ENCODE measurements at regions not wholly inside any gene's neighbourhood (a gene's known extent, or its start where the extent isn't known, plus 50 kb on each side); places are given as distances from the start of the nearest gene placed in this dataset.

- Histone ChIP-seq H3K4me3 (ENCODE audit: low read length) (no peak overlapping the region), H3K4me1 (ENCODE audit: insufficient read depth, low read length) (no peaks in the 10 kb centered on the region), H3K9me3 (ENCODE audit: insufficient read depth, low read depth, low read length) (no peaks in the 10 kb centered on the region), H3K36me3 (ENCODE audit: insufficient read depth, low read depth, low read length) (no peaks in the 10 kb centered on the region), H3K27me3 (ENCODE audit: insufficient read depth, low read length) (no peaks in the 10 kb centered on the region), H3K27ac (ENCODE audit: low read length) (no peak overlapping the region), H3K9ac (ENCODE audit: low read depth, low read length) (no peak overlapping the region)
Measured at GRCh38 chr21:20523191-20523590, 475.0 kb upstream of the NCAM2 start.

GRCh38 chr21:20527731-20528460, 470.3 kb upstream of the NCAM2 start:
- H3K4me1 ChIP-seq (ENCODE audit: insufficient read depth, low read length): no peaks in the 10 kb centered on the region
- no peaks in the 10 kb centered on the region for H3K9me3 ChIP-seq (ENCODE audit: insufficient read depth, low read depth, low read length)
- no peaks in the 10 kb centered on the region for H3K36me3 ChIP-seq (ENCODE audit: insufficient read depth, low read depth, low read length)
- no peak overlapping the region for H3K9ac ChIP-seq (ENCODE audit: low read depth, low read length)
- H3K4me3 ChIP-seq (ENCODE audit: low read length): no peak overlapping the region
- H3K27ac ChIP-seq (ENCODE audit: low read length): no peak overlapping the region
- no peaks in the 10 kb centered on the region for H3K27me3 ChIP-seq (ENCODE audit: insufficient read depth, low read length)

GRCh38 chr21:20537130-20537529, 461.1 kb upstream of the NCAM2 start:
- Histone ChIP-seq H3K36me3 (ENCODE audit: insufficient read depth, low read depth, low read length) (no peaks in the 10 kb centered on the region), H3K4me3 (ENCODE audit: low read length) (no peak overlapping the region), H3K9ac (ENCODE audit: low read depth, low read length) (no peak overlapping the region), H3K27me3 (ENCODE audit: insufficient read depth, low read length) (no peaks in the 10 kb centered on the region), H3K4me1 (ENCODE audit: insufficient read depth, low read length) (no peaks in the 10 kb centered on the region), H3K9me3 (ENCODE audit: insufficient read depth, low read depth, low read length) (no peaks in the 10 kb centered on the region), H3K27ac (ENCODE audit: low read length) (no peak overlapping the region)

GRCh38 chr21:20538039-20538658, 460.1 kb upstream of the NCAM2 start:
- Histone ChIP-seq H3K36me3 (ENCODE audit: insufficient read depth, low read depth, low read length) (no peaks in the 10 kb centered on the region), H3K9ac (ENCODE audit: low read depth, low read length) (no peak overlapping the region), H3K4me3 (ENCODE audit: low read length) (no peak overlapping the region), H3K4me1 (ENCODE audit: insufficient read depth, low read length) (no peaks in the 10 kb centered on the region), H3K27ac (ENCODE audit: low read length) (no peak overlapping the region), H3K27me3 (ENCODE audit: insufficient read depth, low read length) (no peaks in the 10 kb centered on the region), H3K9me3 (ENCODE audit: insufficient read depth, low read depth, low read length) (no peaks in the 10 kb centered on the region)

GRCh38 chr21:20545454-20545853, 452.8 kb upstream of the NCAM2 start:
- no peaks in the 10 kb centered on the region for H3K9me3 ChIP-seq (ENCODE audit: insufficient read depth, low read depth, low read length)
- H3K9ac ChIP-seq (ENCODE audit: low read depth, low read length): no peak overlapping the region
- H3K27ac ChIP-seq (ENCODE audit: low read length): no peak overlapping the region
- H3K4me1 ChIP-seq (ENCODE audit: insufficient read depth, low read length): no peaks in the 10 kb centered on the region
- no peaks in the 10 kb centered on the region for H3K27me3 ChIP-seq (ENCODE audit: insufficient read depth, low read length)
- no peak overlapping the region for H3K4me3 ChIP-seq (ENCODE audit: low read length)
- H3K36me3 ChIP-seq (ENCODE audit: insufficient read depth, low read depth, low read length): no peaks in the 10 kb centered on the region

GRCh38 chr21:20551939-20552338, 446.3 kb upstream of the NCAM2 start:
- Histone ChIP-seq H3K27ac (ENCODE audit: low read length) (no peak overlapping the region), H3K9ac (ENCODE audit: low read depth, low read length) (no peak overlapping the region), H3K36me3 (ENCODE audit: insufficient read depth, low read depth, low read length) (no peaks in the 10 kb centered on the region), H3K27me3 (ENCODE audit: insufficient read depth, low read length) (no peaks in the 10 kb centered on the region), H3K4me3 (ENCODE audit: low read length) (no peak overlapping the region), H3K9me3 (ENCODE audit: insufficient read depth, low read depth, low read length) (no peaks in the 10 kb centered on the region), H3K4me1 (ENCODE audit: insufficient read depth, low read length) (no peaks in the 10 kb centered on the region)

- Histone ChIP-seq H3K36me3 (ENCODE audit: insufficient read depth, low read depth, low read length) (no peaks in the 10 kb centered on the region), H3K27me3 (ENCODE audit: insufficient read depth, low read length) (no peaks in the 10 kb centered on the region), H3K9me3 (ENCODE audit: insufficient read depth, low read depth, low read length) (no peaks in the 10 kb centered on the region), H3K27ac (ENCODE audit: low read length) (no peak overlapping the region), H3K9ac (ENCODE audit: low read depth, low read length) (no peak overlapping the region), H3K4me1 (ENCODE audit: insufficient read depth, low read length) (no peaks in the 10 kb centered on the region), H3K4me3 (ENCODE audit: low read length) (no peak overlapping the region)
Measured at GRCh38 chr21:20554785-20555184, 443.4 kb upstream of the NCAM2 start.

- H3K4me3 ChIP-seq (ENCODE audit: low read length): no peak overlapping the region
- no peaks in the 10 kb centered on the region for H3K27me3 ChIP-seq (ENCODE audit: insufficient read depth, low read length)
- no peak overlapping the region for H3K27ac ChIP-seq (ENCODE audit: low read length)
- no peaks in the 10 kb centered on the region for H3K9me3 ChIP-seq (ENCODE audit: insufficient read depth, low read depth, low read length)
- peaks cover 5% of the 10 kb centered on the region; the same call in 1 of the 2 replicates for H3K4me1 ChIP-seq (ENCODE audit: insufficient read depth, low read length)
- no peak overlapping the region for H3K9ac ChIP-seq (ENCODE audit: low read depth, low read length)
- H3K36me3 ChIP-seq (ENCODE audit: insufficient read depth, low read depth, low read length): no peaks in the 10 kb centered on the region
Measured at GRCh38 chr21:20570824-20571232, 427.4 kb upstream of the NCAM2 start.

GRCh38 chr21:20572582-20572981, 425.6 kb upstream of the NCAM2 start:
- Histone ChIP-seq H3K36me3 (ENCODE audit: insufficient read depth, low read depth, low read length) (no peaks in the 10 kb centered on the region), H3K27me3 (ENCODE audit: insufficient read depth, low read length) (no peaks in the 10 kb centered on the region), H3K27ac (ENCODE audit: low read length) (no peak overlapping the region), H3K9ac (ENCODE audit: low read depth, low read length) (no peak overlapping the region), H3K9me3 (ENCODE audit: insufficient read depth, low read depth, low read length) (no peaks in the 10 kb centered on the region), H3K4me3 (ENCODE audit: low read length) (no peak overlapping the region), H3K4me1 (ENCODE audit: insufficient read depth, low read length) (peaks cover 5% of the 10 kb centered on the region; the same call in 1 of the 2 replicates)

GRCh38 chr21:20581361-20581760, 416.8 kb upstream of the NCAM2 start:
- Histone ChIP-seq H3K27ac (ENCODE audit: low read length) (no peak overlapping the region), H3K27me3 (ENCODE audit: insufficient read depth, low read length) (no peaks in the 10 kb centered on the region), H3K9me3 (ENCODE audit: insufficient read depth, low read depth, low read length) (no peaks in the 10 kb centered on the region), H3K4me3 (ENCODE audit: low read length) (no peak overlapping the region), H3K4me1 (ENCODE audit: insufficient read depth, low read length) (no peaks in the 10 kb centered on the region), H3K36me3 (ENCODE audit: insufficient read depth, low read depth, low read length) (no peaks in the 10 kb centered on the region), H3K9ac (ENCODE audit: low read depth, low read length) (no peak overlapping the region)

- Histone ChIP-seq H3K36me3 (ENCODE audit: insufficient read depth, low read depth, low read length) (no peaks in the 10 kb centered on the region), H3K9ac (ENCODE audit: low read depth, low read length) (no peak overlapping the region), H3K4me3 (ENCODE audit: low read length) (no peak overlapping the region), H3K27me3 (ENCODE audit: insufficient read depth, low read length) (no peaks in the 10 kb centered on the region), H3K4me1 (ENCODE audit: insufficient read depth, low read length) (peaks cover 10% of the 10 kb centered on the region), H3K9me3 (ENCODE audit: insufficient read depth, low read depth, low read length) (no peaks in the 10 kb centered on the region; the same call in none of the 2 replicates), H3K27ac (ENCODE audit: low read length) (no peak overlapping the region)
Measured at GRCh38 chr21:20591284-20591683, 406.9 kb upstream of the NCAM2 start.

- H3K4me3 ChIP-seq (ENCODE audit: low read length): no peak overlapping the region
- H3K27ac ChIP-seq (ENCODE audit: low read length): no peak overlapping the region
- H3K9ac ChIP-seq (ENCODE audit: low read depth, low read length): no peak overlapping the region
- no peaks in the 10 kb centered on the region; the same call in none of the 2 replicates for H3K9me3 ChIP-seq (ENCODE audit: insufficient read depth, low read depth, low read length)
- H3K36me3 ChIP-seq (ENCODE audit: insufficient read depth, low read depth, low read length): no peaks in the 10 kb centered on the region
- H3K27me3 ChIP-seq (ENCODE audit: insufficient read depth, low read length): no peaks in the 10 kb centered on the region
- H3K4me1 ChIP-seq (ENCODE audit: insufficient read depth, low read length): peaks cover 10% of the 10 kb centered on the region
Measured at GRCh38 chr21:20592463-20592862, 405.7 kb upstream of the NCAM2 start.
